Activated T-helper 1 cell treated with anti-CD3 and anti-CD28 coated beads, Interleukin-12 subunit alpha, Interleukin-12 subunit beta, Interleukin-2, Interleukin-4 antibody, amounts not matched to agents 30 ng/mL and 10 ng/mL and 1 ng/mL, durations not matched to agents 14 hours and 24 hours and 36 hours (primary cell): ENCODE measurements at regions not wholly inside any gene's neighbourhood (a gene's known extent, or its start where the extent isn't known, plus 50 kb on each side); places are given as distances from the start of the nearest gene placed in this dataset.

Source experiments
- DNase-seq: peaks from one replicate; pipeline ENCODE4 v3.0.0; 2021; ENCODE audit warnings: low spot score
- H3K27ac Mint-ChIP-seq: one replicate; pipeline ENCODE4 v1.8.0; 2021; ENCODE audit warnings: mild to moderate bottlenecking, mixed read lengths
- H3K27me3 Mint-ChIP-seq: one replicate; pipeline ENCODE4 v1.8.0; 2022; ENCODE audit warnings: mild to moderate bottlenecking, moderate library complexity, mixed read lengths; ENCODE audit not compliant: insufficient read depth
- H3K36me3 Mint-ChIP-seq: one replicate; pipeline ENCODE4 v1.8.0; 2021; ENCODE audit warnings: low read depth, mixed read lengths
- H3K4me1 Mint-ChIP-seq: one replicate; pipeline ENCODE4 v1.8.0; 2021; ENCODE audit warnings: low read depth, mixed read lengths
- H3K4me3 Mint-ChIP-seq: one replicate; pipeline ENCODE4 v1.8.0; 2021; ENCODE audit warnings: mild to moderate bottlenecking, moderate library complexity, mixed read lengths
- H3K9me3 Mint-ChIP-seq: one replicate; pipeline ENCODE4 v1.8.0; 2021; ENCODE audit warnings: mixed read lengths
- intact Hi-C: fragments of 100-400 bp; cut with micrococcal nuclease; formaldehyde crosslinking; loops from one replicate; pipeline ENCODE4 v1.15.1; 2024

GRCh38 chr3:163166197-163166596 is 1669.6 kb downstream of the OTOL1 start:
- Mint-ChIP-seq H3K9me3 (peaks cover 22% of the 10 kb centered on the region), H3K27ac (no peak overlapping the region), H3K4me1 (no peaks in the 10 kb centered on the region), H3K4me3 (no peak overlapping the region), H3K36me3 (no peaks in the 10 kb centered on the region), H3K27me3 (no peaks in the 10 kb centered on the region)
- intact Hi-C loops: no loop called here
- DNase-seq: no peak

DNA sequence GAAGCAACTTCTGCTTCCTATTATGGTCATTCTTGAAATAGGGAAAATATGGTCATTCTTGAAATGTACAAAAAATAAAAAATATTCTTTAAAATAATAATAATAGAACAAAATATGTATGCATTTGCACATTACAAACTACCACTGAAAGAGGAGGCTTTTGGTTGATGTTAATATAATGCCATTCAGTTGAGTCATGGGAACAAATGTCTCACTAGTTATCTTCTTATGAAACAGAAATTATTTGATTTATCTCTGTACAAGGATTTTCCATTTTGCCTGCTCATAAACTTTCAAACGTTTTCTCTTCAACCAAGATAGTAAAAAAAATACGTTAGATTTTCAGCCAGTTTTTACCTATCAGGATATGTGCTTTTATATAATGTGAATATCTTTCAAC is 1662.7 kb downstream of the OTOL1 start:
- H3K4me3 Mint-ChIP-seq: no peak overlapping the region
- peaks cover 3% of the 10 kb centered on the region for H3K9me3 Mint-ChIP-seq
- H3K27ac Mint-ChIP-seq: no peak overlapping the region
- H3K4me1 Mint-ChIP-seq: no peaks in the 10 kb centered on the region
- no peak for DNase-seq
- no peaks in the 10 kb centered on the region for H3K27me3 Mint-ChIP-seq
- intact Hi-C loops: no loop called here
- no peaks in the 10 kb centered on the region for H3K36me3 Mint-ChIP-seq

DNA sequence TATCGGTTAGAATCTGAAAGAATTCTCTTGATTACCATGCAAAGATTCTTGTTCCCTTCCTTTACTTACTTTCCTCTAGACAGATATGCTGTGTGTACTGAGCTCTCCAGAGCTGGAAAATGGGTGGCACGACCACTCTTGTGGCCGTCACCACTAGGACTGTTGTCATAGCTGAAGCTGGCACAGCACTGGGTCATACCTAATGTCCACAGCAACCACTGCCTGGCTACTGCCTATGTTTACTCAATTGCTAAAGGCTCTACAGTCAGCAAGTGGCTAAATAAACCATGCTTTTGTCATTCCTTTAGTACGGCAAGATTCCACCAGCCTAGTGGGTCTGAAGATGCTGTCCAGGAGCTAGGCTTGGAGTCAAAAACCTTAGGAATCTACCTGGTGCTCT is 1643.0 kb downstream of the OTOL1 start:
- H3K4me3 Mint-ChIP-seq: no peak overlapping the region
- no peak overlapping the region for H3K27ac Mint-ChIP-seq
- H3K4me1 Mint-ChIP-seq: no peaks in the 10 kb centered on the region
- H3K27me3 Mint-ChIP-seq: no peaks in the 10 kb centered on the region
- H3K9me3 Mint-ChIP-seq: peaks cover 4% of the 10 kb centered on the region
- no peak for DNase-seq
- intact Hi-C loops: no loop called here
- H3K36me3 Mint-ChIP-seq: no peaks in the 10 kb centered on the region

DNA sequence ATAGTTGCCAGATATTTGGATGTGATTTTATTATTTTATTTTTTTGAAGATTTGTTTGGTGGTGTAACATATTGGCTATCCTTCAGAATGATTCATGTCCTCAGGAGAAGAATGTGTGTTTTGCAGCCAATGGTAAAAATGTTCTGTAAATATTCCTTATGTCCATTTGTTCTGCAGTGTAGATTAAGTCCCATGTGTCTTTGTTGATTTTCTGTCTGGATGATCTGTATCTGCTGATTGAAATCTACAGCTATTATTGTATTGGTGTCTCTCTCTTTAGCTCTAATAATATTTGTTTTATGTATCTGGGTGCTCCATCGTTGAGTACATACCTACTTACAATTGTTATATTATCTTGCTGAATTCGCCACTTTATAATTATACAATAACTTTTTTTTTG is 1641.7 kb downstream of the OTOL1 start:
- no peak for DNase-seq
- H3K36me3 Mint-ChIP-seq: no peaks in the 10 kb centered on the region
- H3K9me3 Mint-ChIP-seq: peaks cover 4% of the 10 kb centered on the region
- no peaks in the 10 kb centered on the region for H3K27me3 Mint-ChIP-seq
- H3K27ac Mint-ChIP-seq: no peak overlapping the region
- intact Hi-C loops: no loop called here
- H3K4me3 Mint-ChIP-seq: no peak overlapping the region
- no peaks in the 10 kb centered on the region for H3K4me1 Mint-ChIP-seq

DNA sequence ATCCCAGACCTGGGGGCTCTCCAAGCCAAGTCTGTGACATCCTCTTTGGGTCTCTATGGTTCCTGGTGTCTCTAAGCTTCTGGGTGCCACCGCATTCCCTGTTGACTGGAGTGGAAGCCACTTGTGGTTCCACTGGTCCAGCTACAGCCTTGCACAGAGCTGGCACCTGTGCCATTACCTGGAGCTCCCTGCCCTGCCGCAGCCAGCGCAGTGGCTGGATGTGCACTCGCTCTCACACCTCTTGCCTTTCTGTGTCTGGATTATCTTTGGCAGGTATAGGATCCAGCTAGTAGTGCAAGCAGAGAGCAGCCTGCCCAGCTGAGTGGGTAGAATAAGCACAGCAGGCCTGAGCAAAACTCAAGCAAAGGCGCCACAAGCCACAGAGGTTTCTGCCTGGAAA is 1635.5 kb downstream of the OTOL1 start:
- Mint-ChIP-seq H3K27me3 (no peaks in the 10 kb centered on the region), H3K27ac (no peak overlapping the region), H3K4me1 (no peaks in the 10 kb centered on the region), H3K9me3 (peaks cover 4% of the 10 kb centered on the region), H3K36me3 (no peaks in the 10 kb centered on the region), H3K4me3 (no peak overlapping the region)
- intact Hi-C loops: no loop called here
- no peak for DNase-seq

DNA sequence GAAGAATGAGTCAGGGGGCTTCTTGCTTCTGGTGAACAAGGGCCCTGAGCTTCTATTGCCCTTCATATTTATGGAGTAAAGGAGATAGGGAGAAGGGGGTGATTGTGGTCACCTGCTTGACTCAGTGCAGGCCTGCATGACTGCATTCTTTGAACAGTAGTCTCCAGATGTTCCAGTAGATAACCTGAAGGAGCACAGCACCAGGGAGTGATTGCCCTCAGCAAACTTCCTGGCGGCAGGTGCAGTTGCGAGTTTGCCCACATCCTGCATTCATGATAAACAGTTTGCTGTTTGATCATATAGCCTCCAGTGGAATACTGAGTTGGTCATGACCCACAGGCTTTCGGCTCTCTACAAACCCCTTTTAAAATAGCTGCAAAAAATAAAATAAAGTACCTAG is 1632.7 kb downstream of the OTOL1 start:
- intact Hi-C loops: no loop called here
- Mint-ChIP-seq H3K27me3 (no peaks in the 10 kb centered on the region), H3K9me3 (peaks cover 16% of the 10 kb centered on the region), H3K4me3 (no peak overlapping the region), H3K27ac (no peak overlapping the region), H3K36me3 (no peaks in the 10 kb centered on the region), H3K4me1 (no peaks in the 10 kb centered on the region)
- no peak for DNase-seq

DNA sequence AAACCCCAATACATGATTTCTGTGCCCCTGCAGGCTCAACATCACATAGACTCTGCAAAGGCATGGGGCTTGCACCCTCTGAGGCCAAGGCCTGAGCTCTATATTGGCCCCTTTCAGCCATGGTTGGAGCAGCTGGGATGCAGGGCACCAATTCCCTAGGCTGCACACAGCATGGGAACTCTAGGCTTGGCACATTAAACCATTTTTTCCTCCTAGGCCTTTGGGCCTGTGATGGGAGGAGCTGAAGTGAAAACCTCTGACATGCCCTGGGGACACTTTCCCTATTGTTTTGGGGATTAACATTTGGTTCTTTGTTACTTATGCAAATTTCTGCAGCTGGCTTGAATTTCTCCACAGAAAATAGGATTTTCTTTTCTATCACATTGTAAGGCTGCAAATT is 1629.5 kb downstream of the OTOL1 start:
- Mint-ChIP-seq H3K4me3 (no peak overlapping the region), H3K4me1 (no peaks in the 10 kb centered on the region), H3K27me3 (no peaks in the 10 kb centered on the region), H3K9me3 (peaks cover 16% of the 10 kb centered on the region), H3K27ac (no peak overlapping the region), H3K36me3 (no peaks in the 10 kb centered on the region)
- intact Hi-C loops: no loop called here
- DNase-seq: no peak
